ENCODE measurements at regions not wholly inside any gene's neighbourhood (a gene's known extent, or its start where the extent isn't known, plus 50 kb on each side); places are given as distances from the start of the nearest gene placed in this dataset.

DNA sequence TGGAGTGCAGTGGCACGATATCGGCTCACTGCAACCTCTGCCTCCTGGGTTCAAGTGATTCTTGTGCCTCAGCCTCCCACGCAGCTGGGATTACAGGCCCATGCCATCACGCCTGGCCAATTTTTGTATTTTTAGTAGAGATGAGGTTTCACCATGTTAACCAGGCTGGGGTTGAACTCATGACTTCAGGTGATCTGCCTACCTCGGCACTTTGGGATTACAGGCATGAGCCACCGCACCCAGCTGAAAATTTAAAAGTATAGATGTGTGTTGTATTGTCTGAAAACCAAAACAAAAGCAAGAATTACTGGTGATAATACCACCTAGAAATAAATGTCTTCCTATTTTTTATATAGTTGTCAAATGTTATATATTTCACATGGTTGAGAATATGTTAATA, 162.0 kb upstream of the DMRT1 start:
- TF ChIP-seq, protein P1, sequence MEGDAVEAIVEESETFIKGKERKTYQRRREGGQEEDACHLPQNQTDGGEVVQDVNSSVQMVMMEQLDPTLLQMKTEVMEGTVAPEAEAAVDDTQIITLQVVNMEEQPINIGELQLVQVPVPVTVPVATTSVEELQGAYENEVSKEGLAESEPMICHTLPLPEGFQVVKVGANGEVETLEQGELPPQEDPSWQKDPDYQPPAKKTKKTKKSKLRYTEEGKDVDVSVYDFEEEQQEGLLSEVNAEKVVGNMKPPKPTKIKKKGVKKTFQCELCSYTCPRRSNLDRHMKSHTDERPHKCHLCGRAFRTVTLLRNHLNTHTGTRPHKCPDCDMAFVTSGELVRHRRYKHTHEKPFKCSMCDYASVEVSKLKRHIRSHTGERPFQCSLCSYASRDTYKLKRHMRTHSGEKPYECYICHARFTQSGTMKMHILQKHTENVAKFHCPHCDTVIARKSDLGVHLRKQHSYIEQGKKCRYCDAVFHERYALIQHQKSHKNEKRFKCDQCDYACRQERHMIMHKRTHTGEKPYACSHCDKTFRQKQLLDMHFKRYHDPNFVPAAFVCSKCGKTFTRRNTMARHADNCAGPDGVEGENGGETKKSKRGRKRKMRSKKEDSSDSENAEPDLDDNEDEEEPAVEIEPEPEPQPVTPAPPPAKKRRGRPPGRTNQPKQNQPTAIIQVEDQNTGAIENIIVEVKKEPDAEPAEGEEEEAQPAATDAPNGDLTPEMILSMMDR (conservative IDR thresholded peaks at IDR 0.05; ENCODE audit: low read depth in 2 of 2) = no peak
- TF ChIP-seq POLR2AphosphoS5 (IDR thresholded peaks at IDR 0.05; ENCODE audit: low read depth) = no peak
- TF ChIP-seq EZH2 (IDR thresholded peaks at IDR 0.05; ENCODE audit: low read depth, unreplicated experiment) = no peak
- TF ChIP-seq, protein P2, sequence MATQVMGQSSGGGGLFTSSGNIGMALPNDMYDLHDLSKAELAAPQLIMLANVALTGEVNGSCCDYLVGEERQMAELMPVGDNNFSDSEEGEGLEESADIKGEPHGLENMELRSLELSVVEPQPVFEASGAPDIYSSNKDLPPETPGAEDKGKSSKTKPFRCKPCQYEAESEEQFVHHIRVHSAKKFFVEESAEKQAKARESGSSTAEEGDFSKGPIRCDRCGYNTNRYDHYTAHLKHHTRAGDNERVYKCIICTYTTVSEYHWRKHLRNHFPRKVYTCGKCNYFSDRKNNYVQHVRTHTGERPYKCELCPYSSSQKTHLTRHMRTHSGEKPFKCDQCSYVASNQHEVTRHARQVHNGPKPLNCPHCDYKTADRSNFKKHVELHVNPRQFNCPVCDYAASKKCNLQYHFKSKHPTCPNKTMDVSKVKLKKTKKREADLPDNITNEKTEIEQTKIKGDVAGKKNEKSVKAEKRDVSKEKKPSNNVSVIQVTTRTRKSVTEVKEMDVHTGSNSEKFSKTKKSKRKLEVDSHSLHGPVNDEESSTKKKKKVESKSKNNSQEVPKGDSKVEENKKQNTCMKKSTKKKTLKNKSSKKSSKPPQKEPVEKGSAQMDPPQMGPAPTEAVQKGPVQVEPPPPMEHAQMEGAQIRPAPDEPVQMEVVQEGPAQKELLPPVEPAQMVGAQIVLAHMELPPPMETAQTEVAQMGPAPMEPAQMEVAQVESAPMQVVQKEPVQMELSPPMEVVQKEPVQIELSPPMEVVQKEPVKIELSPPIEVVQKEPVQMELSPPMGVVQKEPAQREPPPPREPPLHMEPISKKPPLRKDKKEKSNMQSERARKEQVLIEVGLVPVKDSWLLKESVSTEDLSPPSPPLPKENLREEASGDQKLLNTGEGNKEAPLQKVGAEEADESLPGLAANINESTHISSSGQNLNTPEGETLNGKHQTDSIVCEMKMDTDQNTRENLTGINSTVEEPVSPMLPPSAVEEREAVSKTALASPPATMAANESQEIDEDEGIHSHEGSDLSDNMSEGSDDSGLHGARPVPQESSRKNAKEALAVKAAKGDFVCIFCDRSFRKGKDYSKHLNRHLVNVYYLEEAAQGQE (IDR thresholded peaks at IDR 0.05; ENCODE audit: unreplicated experiment) = no peak

All from GM23338 (cell line).